Osteocyte (in vitro differentiated cells): ENCODE measurements at regions not wholly inside any gene's neighbourhood (a gene's known extent, or its start where the extent isn't known, plus 50 kb on each side); places are given as distances from the start of the nearest gene placed in this dataset.
"Not testable (repeated sequence)": the region's sequence is repeated elsewhere in the genome, so short reads cannot be mapped to it uniquely, and the experiment has no call there.

Experiments
- DNase-seq: peaks from one replicate; pipeline ENCODE4 v3.0.0; 2021; ENCODE audit warnings: mixed read lengths; ENCODE audit not compliant: unreplicated experiment; ENCODE audit errors: extremely low spot score
- H3K27ac Mint-ChIP-seq: one replicate; pipeline ENCODE4 v1.8.0; 2021; ENCODE audit warnings: mild to moderate bottlenecking, mixed read lengths; ENCODE audit not compliant: unreplicated experiment
- H3K27me3 Mint-ChIP-seq: one replicate; pipeline ENCODE4 v1.8.0; 2021; ENCODE audit warnings: mixed read lengths; ENCODE audit not compliant: unreplicated experiment
- H3K36me3 Mint-ChIP-seq: one replicate; pipeline ENCODE4 v1.8.0; 2021; ENCODE audit warnings: mixed read lengths; ENCODE audit not compliant: unreplicated experiment
- H3K4me1 Mint-ChIP-seq: one replicate; pipeline ENCODE4 v1.8.0; 2021; ENCODE audit warnings: mixed read lengths; ENCODE audit not compliant: unreplicated experiment
- H3K4me3 Mint-ChIP-seq: one replicate; pipeline ENCODE4 v1.8.0; 2021; ENCODE audit warnings: mild to moderate bottlenecking, moderate library complexity, mixed read lengths; ENCODE audit not compliant: unreplicated experiment
- H3K9me3 Mint-ChIP-seq: one replicate; pipeline ENCODE4 v1.8.0; 2021; ENCODE audit warnings: mixed read lengths; ENCODE audit not compliant: unreplicated experiment
- CTCF ChIP-seq: fragments of 200-600 bp; sonication (generic); IDR thresholded peaks from 2 replicates; pipeline ENCODE4 v1.5.0; 2021; ENCODE audit warnings: antibody characterized with exemption, mild to moderate bottlenecking, moderate library complexity

DNA sequence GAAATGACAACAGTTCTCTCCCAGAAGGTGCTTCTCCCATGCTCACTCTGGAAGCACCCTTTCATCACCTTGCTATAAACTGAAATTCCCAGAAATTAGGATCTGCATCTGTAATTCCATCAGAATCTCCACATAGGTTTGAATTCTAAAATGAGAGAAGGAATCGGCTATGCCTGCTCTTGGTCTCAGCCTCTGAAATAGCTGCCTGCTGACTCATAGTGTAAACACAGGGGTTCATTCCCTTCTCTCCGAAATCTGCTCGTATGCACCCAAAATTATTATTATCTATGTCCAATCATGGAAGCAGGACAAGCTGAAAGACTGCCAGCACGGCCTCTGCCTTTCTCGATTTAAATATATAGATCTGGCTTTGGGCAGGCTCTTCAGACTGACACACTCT lies 74.6 kb upstream of the TAB2 start:
- Mint-ChIP-seq H3K27me3 (no peaks in the 10 kb centered on the region), H3K36me3 (peaks cover 1% of the 10 kb centered on the region), H3K4me3 (no peak overlapping the region), H3K27ac (no peak overlapping the region), H3K4me1 (peaks cover 10% of the 10 kb centered on the region), H3K9me3 (no peaks in the 10 kb centered on the region)
- no peak for DNase-seq
- TF ChIP-seq CTCF, result no peak

DNA sequence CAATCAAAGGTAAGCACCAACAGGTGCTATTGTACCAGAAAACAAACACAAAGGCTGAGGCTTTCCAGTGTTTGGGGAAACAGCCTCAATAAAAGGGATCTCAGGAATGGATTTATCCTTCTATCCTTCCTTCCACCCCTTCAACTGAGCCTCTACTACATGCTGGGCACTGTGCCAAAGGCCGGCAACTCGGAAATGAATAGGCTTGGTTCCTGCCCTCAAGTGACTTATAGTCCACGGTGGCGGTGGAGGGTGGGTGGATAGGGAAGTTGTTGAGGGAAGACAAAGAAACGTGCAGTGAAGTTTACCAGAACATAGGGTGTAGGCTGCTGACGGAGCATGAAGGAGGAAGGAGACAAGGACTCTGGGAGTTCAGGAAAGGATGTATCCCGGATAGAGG lies 73.4 kb upstream of the TAB2 start:
- Mint-ChIP-seq H3K27ac (no peak overlapping the region), H3K4me1 (peaks cover 15% of the 10 kb centered on the region), H3K9me3 (no peaks in the 10 kb centered on the region), H3K27me3 (no peaks in the 10 kb centered on the region), H3K36me3 (no peaks in the 10 kb centered on the region), H3K4me3 (no peak overlapping the region)
- TF ChIP-seq CTCF, result no peak
- peak; percentile 60 for DNase-seq

- no peaks in the 10 kb centered on the region for H3K27me3 Mint-ChIP-seq
- H3K36me3 Mint-ChIP-seq, result no peaks in the 10 kb centered on the region
- no peak overlapping the region for H3K27ac Mint-ChIP-seq
- no peak overlapping the region for H3K4me3 Mint-ChIP-seq
- no peaks in the 10 kb centered on the region for H3K9me3 Mint-ChIP-seq
- TF ChIP-seq CTCF, result no peak
- peaks cover 24% of the 10 kb centered on the region for H3K4me1 Mint-ChIP-seq
- DNase-seq, result no peak
Observed at GRCh38 chr6:149246691-149247384, 70.7 kb upstream of the TAB2 start.

DNA sequence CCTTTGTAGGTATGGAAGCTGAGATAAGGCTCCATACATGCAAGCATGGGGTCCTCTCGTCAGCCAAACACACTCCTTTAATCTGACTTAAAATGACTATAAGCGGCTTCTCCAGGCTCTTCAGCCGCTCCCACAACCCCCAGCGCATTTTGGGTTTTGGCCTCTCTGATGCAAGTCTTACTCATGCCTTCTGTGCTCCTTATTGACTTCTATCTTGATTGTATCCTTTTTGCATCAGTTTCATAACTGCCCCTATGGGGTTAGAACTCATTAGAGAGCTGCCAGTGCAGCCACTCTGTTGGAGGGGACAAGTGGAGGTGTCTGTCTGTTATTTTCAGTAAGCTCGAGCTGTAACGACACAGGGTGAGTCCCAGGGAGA lies 70.1 kb upstream of the TAB2 start:
- Mint-ChIP-seq H3K4me3 (no peak overlapping the region), H3K9me3 (no peaks in the 10 kb centered on the region), H3K27me3 (no peaks in the 10 kb centered on the region), H3K27ac (no peak overlapping the region), H3K4me1 (peaks cover 24% of the 10 kb centered on the region), H3K36me3 (no peaks in the 10 kb centered on the region)
- no peak for DNase-seq
- TF ChIP-seq CTCF, result no peak

GRCh38 chr6:149248263-149248662 lies 69.2 kb upstream of the TAB2 start:
- not testable (repeated sequence) for DNase-seq, H3K36me3 Mint-ChIP-seq, H3K9me3 Mint-ChIP-seq, H3K4me3 Mint-ChIP-seq, H3K27ac Mint-ChIP-seq, H3K27me3 Mint-ChIP-seq
- peaks cover 17% of the 10 kb centered on the region for H3K4me1 Mint-ChIP-seq
